Neural cell (in vitro differentiated cells): ENCODE measurements at regions not wholly inside any gene's neighbourhood (a gene's known extent, or its start where the extent isn't known, plus 50 kb on each side); places are given as distances from the start of the nearest gene placed in this dataset.

Experiments used
- H2AFZ ChIP-seq: fragments of 200-600, 300-800 bp; sonication (generic), shearing (Covaris generic); 2 replicates; pipeline ENCODE4 v1.6.0; 2014; ENCODE audit warnings: low read depth, mild to moderate bottlenecking, antibody characterized with exemption, low read length, moderate library complexity
- H3F3A ChIP-seq: fragments of 200-600 bp; shearing (Covaris generic); 2 replicates; pipeline ENCODE4 v1.6.1; 2016; ENCODE audit warnings: mild to moderate bottlenecking, moderate library complexity, mixed read lengths, antibody characterized with exemption, low read length; ENCODE audit not compliant: insufficient read depth, poor library complexity, severe bottlenecking
- H3K27ac ChIP-seq: fragments of 200-600, 300-800 bp; sonication (generic), shearing (Covaris generic); 2 replicates; pipeline ENCODE4 v1.5.1; 2014; ENCODE audit warnings: mild to moderate bottlenecking, low read length, moderate library complexity
- H3K27me3 ChIP-seq: fragments of 300-800, 200-600 bp; sonication (generic), shearing (Covaris generic); 2 replicates; pipeline ENCODE4 v1.6.0; 2014; ENCODE audit warnings: mild to moderate bottlenecking, low read depth, low read length, moderate library complexity; ENCODE audit not compliant: insufficient read depth
- H3K36me3 ChIP-seq: fragments of 300-800, 200-600 bp; sonication (generic), shearing (Covaris generic); 2 replicates; pipeline ENCODE4 v1.5.1; 2014; ENCODE audit warnings: mild to moderate bottlenecking, antibody characterized with exemption, low read length, moderate library complexity; ENCODE audit not compliant: insufficient read depth
- H3K4me2 ChIP-seq: fragments of 300-800, 200-600 bp; sonication (generic), shearing (Covaris generic); 2 replicates; pipeline ENCODE4 v1.6.0; 2014; ENCODE audit warnings: mild to moderate bottlenecking, low read length
- H3K4me3 ChIP-seq: fragments of 300-800, 200-600 bp; sonication (generic), shearing (Covaris generic); 2 replicates; pipeline ENCODE4 v1.5.1; 2014; ENCODE audit warnings: mild to moderate bottlenecking, low read length, moderate library complexity
- H3K79me2 ChIP-seq: fragments of 200-600 bp; shearing (Covaris generic); replicated peaks from 2 replicates; pipeline ENCODE4 v1.6.0; 2014; ENCODE audit warnings: mild to moderate bottlenecking, low read length, moderate library complexity; ENCODE audit not compliant: insufficient read depth
- H3K9ac ChIP-seq: fragments of 300-800, 200-600 bp; sonication (generic), shearing (Covaris generic); 2 replicates; pipeline ENCODE4 v1.6.1; 2016; ENCODE audit warnings: mild to moderate bottlenecking, low read length, mixed read lengths
- H3K9me2 ChIP-seq: fragments of 200-600 bp; shearing (Covaris generic); 2 replicates; pipeline ENCODE4 v1.6.1; 2016; ENCODE audit warnings: mild to moderate bottlenecking, low read length, mixed read lengths; ENCODE audit not compliant: insufficient read depth
- H3K9me3 ChIP-seq: fragments of 200-600, 300-800 bp; sonication (generic), shearing (Covaris generic); 2 replicates; pipeline ENCODE4 v1.6.1; 2016; ENCODE audit warnings: mild to moderate bottlenecking, mixed run types, low read length, moderate library complexity, mixed read lengths
- H4K20me1 ChIP-seq: fragments of 200-600 bp; shearing (Covaris generic); 2 replicates; pipeline ENCODE4 v1.6.1; 2016; ENCODE audit warnings: mild to moderate bottlenecking, mixed run types; ENCODE audit not compliant: insufficient read depth
- CTCF ChIP-seq: fragments of 450-650 bp; IDR thresholded peaks from 2 replicates; pipeline ENCODE4 v1.5.1; 2014; ENCODE audit warnings: antibody characterized with exemption, mild to moderate bottlenecking, moderate library complexity; ENCODE audit not compliant: poor library complexity, severe bottlenecking
- EP300 ChIP-seq: fragments of 450-650 bp; conservative IDR thresholded peaks from 2 replicates; pipeline ENCODE4 v1.6.1; 2014; ENCODE audit warnings: antibody characterized with exemption, mild to moderate bottlenecking, moderate library complexity; ENCODE audit not compliant: poor library complexity, severe bottlenecking
- EZH2 ChIP-seq: fragments of 200-600, 300-800 bp; shearing (Covaris generic), sonication (generic); IDR thresholded peaks from 2 replicates; pipeline ENCODE4 v1.6.1; 2014; ENCODE audit warnings: antibody characterized with exemption, low read length, borderline replicate concordance, mild to moderate bottlenecking; ENCODE audit not compliant: insufficient read depth, poor library complexity, severe bottlenecking
- MXI1 ChIP-seq: fragments of 450-650 bp; conservative IDR thresholded peaks from 2 replicates; pipeline ENCODE4 v1.6.1; 2014; ENCODE audit warnings: antibody characterized with exemption, mild to moderate bottlenecking; ENCODE audit not compliant: poor library complexity, severe bottlenecking
- POLR2AphosphoS5 ChIP-seq: IDR thresholded peaks from 2 replicates; pipeline ENCODE4 v1.6.1; 2012
- RAD21 ChIP-seq: fragments of 450-650 bp; conservative IDR thresholded peaks from 2 replicates; pipeline ENCODE4 v1.6.1; 2014; ENCODE audit warnings: antibody characterized with exemption, mild to moderate bottlenecking, moderate library complexity
- REST ChIP-seq: IDR thresholded peaks from 2 replicates; pipeline ENCODE4 v1.6.1; 2012; ENCODE audit warnings: borderline replicate concordance
- SMC3 ChIP-seq: fragments of 450-650 bp; conservative IDR thresholded peaks from 2 replicates; pipeline ENCODE4 v1.6.1; 2014; ENCODE audit warnings: antibody characterized with exemption, mild to moderate bottlenecking, moderate library complexity; ENCODE audit not compliant: poor library complexity
- TAF1 ChIP-seq: IDR thresholded peaks from 2 replicates; pipeline ENCODE4 v1.6.1; 2012; ENCODE audit warnings: low read depth

- H2AFZ ChIP-seq, result no peak overlapping the region
- H3K36me3 ChIP-seq, result no peaks in the 10 kb centered on the region
- H3K79me2 ChIP-seq, result no peaks in the 10 kb centered on the region
- no peaks in the 10 kb centered on the region for H3F3A ChIP-seq
- H4K20me1 ChIP-seq, result no peaks in the 10 kb centered on the region
- H3K27ac ChIP-seq, result no peak overlapping the region
- H3K9me2 ChIP-seq, result no peaks in the 10 kb centered on the region
- no peak overlapping the region for H3K4me2 ChIP-seq
- H3K9me3 ChIP-seq, result peaks cover 5% of the 10 kb centered on the region
- H3K9ac ChIP-seq, result no peak overlapping the region
- no peak overlapping the region for H3K4me3 ChIP-seq
- TF ChIP-seq EP300 (no peak), RAD21 (no peak)
- no peaks in the 10 kb centered on the region for H3K27me3 ChIP-seq
Measured at GRCh38 chr16:26857371-26857770, 209.4 kb upstream of the C16orf82 start.

- Histone ChIP-seq H3K4me3 (no peak overlapping the region), H3K79me2 (no peaks in the 10 kb centered on the region), H3K9ac (no peak overlapping the region), H2AFZ (no peak overlapping the region), H3K36me3 (no peaks in the 10 kb centered on the region), H3K9me3 (peaks cover 5% of the 10 kb centered on the region), H3F3A (no peaks in the 10 kb centered on the region), H4K20me1 (no peaks in the 10 kb centered on the region), H3K9me2 (no peaks in the 10 kb centered on the region), H3K27me3 (no peaks in the 10 kb centered on the region), H3K4me2 (no peak overlapping the region), H3K27ac (no peak overlapping the region)
- TF ChIP-seq EZH2, result no peak
- no peak for TF ChIP-seq EP300
- TF ChIP-seq MXI1, result no peak
- TF ChIP-seq POLR2AphosphoS5, result no peak
- no peak for TF ChIP-seq TAF1
- TF ChIP-seq CTCF, result no peak
- no peak for TF ChIP-seq SMC3
- TF ChIP-seq RAD21, result no peak
- TF ChIP-seq REST, result no peak
Measured at GRCh38 chr16:26860506-26860905, 206.2 kb upstream of the C16orf82 start.

- no peak overlapping the region for H3K27ac ChIP-seq
- H3F3A ChIP-seq, result no peaks in the 10 kb centered on the region
- H3K79me2 ChIP-seq, result no peaks in the 10 kb centered on the region
- no peak overlapping the region for H3K9ac ChIP-seq
- no peak overlapping the region for H3K4me2 ChIP-seq
- H3K27me3 ChIP-seq, result no peaks in the 10 kb centered on the region
- no peaks in the 10 kb centered on the region for H3K36me3 ChIP-seq
- H3K9me2 ChIP-seq, result no peaks in the 10 kb centered on the region
- H3K9me3 ChIP-seq, result peaks cover 5% of the 10 kb centered on the region
- H2AFZ ChIP-seq, result no peak overlapping the region
- TF ChIP-seq RAD21 (no peak), REST (no peak), TAF1 (no peak), CTCF (no peak), MXI1 (no peak), EP300 (no peak), POLR2AphosphoS5 (no peak), SMC3 (no peak), EZH2 (no peak)
- H3K4me3 ChIP-seq, result no peak overlapping the region
- no peaks in the 10 kb centered on the region for H4K20me1 ChIP-seq
Measured at GRCh38 chr16:26863931-26864330, 202.8 kb upstream of the C16orf82 start.
